Right renal cortex interstitium (tissue), 3 donors: ENCODE measurements at regions not wholly inside any gene's neighbourhood (a gene's known extent, or its start where the extent isn't known, plus 50 kb on each side); places are given as distances from the start of the nearest gene placed in this dataset.
"Not testable (repeated sequence)": the region's sequence is repeated elsewhere in the genome, so short reads cannot be mapped to it uniquely, and the experiment has no call there.

Experiments
- DNase-seq, 3 donors: peaks; one replicate each; pipeline ENCODE4 v3.0.0-alpha.2; 2013; ENCODE audit warnings: low read depth in 3 of 3, low spot score in 2 of 3

DNA sequence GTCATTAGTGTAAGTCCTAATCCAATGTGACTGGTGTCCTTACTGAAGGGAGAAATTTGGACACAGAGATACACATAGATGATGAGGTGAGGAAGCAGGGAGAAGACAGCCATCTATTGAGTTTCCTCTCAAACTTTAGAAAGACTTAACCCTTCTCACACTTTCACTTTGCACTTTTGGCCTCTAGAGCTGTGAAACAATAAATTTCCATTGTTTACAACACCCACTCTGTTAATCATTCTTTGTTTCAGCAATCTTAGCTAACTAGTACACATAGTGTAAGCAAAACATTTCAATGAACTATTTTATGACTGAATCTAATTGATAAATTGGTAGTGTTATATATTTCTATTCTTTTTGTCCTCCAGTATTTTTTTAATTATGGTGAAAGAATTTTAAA lies 1092.8 kb upstream of the POT1 start:
- DNase-seq: no peak

DNA sequence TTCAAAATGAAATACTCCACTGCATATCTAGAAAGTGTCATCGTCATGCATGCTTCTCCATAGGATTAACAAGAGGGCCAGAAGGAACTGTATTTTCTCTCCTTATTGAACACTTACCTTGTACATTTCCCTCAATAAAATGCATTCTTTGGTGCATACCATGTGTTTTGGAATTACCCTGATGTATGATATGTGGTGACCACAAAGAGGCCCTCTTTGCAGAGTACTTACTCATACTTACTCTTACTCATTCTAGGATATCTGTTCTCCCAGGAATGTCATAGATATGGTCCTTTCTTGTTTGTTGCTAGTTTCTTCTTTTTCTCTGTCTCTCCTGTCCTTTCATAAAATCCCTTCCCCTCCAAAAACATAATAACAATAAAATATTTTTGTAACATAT lies 1087.1 kb upstream of the POT1 start:
- DNase-seq: no peak

DNA sequence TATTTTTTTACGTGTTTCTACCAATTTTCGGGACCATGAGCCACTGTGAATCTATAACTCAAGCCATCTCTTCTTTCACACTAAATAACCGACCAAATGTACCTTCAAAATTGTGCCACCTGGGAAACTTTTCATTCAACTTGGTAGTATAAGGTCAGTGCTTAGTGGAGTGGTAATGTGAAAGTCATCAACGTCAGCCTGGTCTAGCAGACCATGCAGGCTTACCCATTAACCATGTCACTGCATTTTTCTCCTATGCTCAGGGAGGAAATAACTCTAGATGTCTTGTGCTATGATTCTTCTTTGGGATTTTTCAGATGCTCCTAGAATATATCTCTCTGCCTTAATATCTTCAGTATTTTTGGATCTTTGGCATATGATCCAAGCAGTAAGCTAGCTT lies 1075.4 kb upstream of the POT1 start:
- no peak for DNase-seq

DNA sequence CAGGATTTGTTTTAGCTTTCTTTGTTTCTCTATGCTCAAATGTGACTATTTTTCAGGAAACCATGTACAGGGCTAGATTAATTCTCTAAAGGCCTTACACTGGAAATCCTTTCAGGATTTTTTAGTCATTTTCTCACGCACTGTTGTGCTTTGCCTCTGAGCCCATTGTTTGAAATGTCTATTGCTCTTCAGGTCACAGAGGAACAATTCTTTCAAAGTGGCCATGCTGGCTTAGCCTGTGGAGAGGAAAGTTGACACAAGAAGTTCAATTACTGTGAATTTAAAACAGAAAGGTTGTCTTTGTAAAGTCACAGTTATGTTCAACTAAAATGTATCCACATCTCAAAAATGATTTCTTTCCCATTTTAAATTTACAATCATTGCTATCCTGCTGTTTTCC lies 1071.7 kb upstream of the POT1 start:
- no peak for DNase-seq

DNA sequence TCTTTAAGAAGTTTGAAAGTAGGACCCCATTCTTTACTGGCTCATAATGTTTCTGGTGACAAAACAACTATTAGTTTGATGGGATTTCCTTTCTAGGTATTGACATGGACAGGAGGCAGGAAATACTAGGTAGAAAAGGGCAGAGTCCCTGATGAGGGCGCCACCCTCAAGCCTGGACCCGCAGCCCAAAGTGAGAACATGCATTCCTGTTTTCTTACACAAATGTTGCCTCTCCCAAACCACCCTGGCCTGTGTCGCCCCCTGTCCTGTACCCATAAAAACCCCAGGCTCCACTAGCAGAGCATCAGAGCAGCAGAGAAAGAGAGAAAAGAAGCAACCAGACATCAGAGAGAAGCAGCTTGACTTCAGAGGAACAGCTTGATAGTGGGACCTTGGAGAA lies 1055.2 kb upstream of the POT1 start:
- DNase-seq: no peak

DNA sequence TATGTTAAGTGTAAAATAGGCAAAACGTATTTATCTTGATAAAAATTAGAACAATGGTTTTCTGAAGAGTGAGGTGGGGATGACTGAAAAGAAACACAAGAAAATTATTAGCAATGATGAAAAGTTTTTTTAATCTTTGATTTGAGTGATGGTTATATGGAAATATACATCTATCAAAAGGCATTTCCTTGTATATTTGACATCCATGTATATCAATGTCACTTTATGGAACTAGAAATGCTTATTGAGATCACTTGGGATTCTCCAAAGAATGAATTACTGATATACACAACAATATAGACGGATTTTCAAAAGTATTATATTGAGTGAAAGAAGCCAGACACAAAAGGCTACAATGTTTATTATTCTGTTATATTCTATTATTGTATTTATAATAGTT lies 1042.0 kb upstream of the POT1 start:
- no peak for DNase-seq

DNA sequence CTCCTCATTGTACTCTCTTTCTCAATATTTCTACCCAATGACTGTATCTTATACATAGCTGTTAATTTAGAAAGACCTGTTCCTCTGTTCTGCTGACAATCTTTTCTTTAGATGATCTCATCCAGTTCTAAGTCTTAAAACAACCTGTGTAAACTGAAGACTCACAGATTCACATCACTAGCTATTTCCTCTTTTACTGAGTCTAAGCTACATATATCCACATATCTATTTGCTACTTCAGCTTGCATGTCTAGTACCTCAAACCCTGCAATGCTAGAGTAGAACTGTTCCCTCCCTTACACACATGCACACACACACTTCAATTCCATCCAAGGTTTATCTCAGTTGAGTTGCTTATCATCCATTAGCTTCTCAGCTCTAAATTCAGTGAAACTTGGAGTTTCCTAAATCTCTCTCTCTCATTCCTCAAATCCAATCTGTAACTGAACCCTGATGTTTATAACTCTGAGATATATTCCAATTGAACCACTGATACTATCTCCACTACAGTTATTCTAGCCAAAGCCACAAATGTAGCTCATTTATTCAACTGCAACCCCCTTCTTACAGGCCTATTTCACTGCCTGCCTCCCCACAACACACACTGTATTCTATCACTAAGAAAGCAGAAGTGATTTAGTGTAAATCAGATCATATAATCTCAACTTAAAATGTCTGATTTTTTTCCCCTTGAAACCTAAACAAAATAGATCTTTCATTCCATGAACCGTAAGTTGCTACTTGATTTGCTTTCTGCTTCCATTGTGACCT lies 1036.8 kb upstream of the POT1 start:
- no peak for DNase-seq

DNA sequence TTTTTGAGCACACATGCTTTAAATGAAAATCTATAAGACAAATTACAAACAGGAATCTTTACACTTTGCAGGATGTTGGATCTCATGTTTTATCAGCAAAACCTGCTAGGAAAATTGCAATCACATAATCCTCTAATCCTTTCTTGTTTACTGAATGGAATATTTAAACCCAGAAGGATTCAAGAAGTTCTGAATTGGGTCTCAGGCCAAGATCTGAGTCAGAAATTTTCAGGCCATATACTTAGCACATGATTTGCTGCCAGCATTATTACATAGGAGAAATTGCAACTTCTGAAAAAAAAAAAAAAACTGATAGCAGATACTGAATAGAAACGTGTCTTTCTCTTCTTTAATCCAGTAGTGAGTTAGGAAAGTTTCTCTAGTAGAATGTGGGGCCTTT lies 1005.3 kb upstream of the POT1 start:
- DNase-seq: no peak

DNA sequence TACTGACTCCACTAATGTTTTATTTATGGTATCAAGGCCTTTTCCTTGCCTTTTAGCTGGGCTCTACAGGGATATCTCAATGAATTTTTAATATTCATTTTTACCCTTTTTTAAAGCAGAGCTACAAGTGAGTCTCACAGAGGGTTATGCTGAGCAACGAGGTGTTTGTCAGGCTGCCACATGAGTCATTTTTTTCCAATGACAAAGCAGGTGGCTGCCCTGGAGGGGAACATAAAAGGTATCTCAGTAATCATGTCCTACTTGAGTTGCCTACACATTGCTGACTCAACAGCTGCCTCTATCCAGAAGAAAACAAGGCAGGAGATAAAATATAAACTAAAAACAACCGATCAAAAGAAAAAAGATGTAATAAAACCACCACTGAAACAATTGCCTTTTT lies 1004.9 kb upstream of the POT1 start:
- no peak for DNase-seq

DNA sequence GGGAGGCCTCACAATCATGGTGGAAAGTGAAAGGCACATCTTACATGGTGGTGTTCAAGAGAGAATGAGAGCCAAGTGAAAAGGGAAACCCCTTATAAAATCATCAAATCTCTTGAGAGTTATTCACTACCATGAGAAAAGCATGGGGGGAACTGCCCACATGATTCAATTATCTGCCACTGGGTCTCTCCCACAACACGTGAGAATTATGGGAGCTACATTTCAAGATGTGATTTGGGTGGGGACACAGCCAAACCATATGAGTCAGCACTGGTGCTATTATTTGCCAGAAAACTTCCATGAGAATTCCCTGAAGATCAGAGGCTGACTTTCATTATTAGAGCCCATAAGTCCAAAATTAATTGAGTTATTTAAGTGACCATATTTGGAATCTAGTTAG lies 1001.2 kb upstream of the POT1 start:
- DNase-seq: no peak

DNA sequence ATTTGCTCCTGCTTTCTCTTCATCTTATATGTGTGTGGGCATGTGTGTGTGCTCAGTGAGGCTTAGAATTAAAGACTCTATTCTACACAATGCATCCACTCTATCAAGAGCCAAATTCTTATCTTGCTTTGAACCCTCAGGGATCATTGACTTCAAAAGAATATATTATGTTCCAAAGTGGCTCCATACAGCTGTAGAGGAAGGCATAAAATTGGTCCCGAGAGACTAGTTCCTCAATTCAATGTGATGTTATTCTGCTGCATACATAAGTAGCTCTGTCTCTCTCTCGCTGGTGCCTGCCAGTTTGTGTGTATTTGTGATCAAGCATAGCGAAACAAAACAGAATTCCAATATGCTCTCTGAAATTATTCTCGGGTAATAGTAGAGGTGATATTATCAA lies 997.9 kb upstream of the POT1 start:
- DNase-seq: no peak

DNA sequence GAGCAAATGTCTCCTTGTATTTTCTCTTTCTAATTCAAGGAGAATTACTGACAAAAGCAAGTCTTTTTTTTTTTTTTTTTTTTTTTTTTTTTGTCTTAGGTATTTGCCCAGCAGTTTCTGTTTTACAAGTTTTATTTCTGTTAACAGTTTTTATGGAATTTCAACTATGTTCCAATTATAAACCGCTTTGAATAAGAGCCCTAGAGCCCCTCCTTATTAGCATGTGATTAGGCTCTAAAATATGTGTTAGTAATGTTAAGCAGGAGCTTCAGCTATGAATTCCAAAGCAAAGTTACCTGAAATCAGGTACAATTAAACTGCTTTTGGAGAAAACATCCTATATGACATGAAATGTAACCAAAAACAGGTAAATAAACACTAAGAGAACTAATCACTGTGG lies 997.0 kb upstream of the POT1 start:
- no peak for DNase-seq

DNA sequence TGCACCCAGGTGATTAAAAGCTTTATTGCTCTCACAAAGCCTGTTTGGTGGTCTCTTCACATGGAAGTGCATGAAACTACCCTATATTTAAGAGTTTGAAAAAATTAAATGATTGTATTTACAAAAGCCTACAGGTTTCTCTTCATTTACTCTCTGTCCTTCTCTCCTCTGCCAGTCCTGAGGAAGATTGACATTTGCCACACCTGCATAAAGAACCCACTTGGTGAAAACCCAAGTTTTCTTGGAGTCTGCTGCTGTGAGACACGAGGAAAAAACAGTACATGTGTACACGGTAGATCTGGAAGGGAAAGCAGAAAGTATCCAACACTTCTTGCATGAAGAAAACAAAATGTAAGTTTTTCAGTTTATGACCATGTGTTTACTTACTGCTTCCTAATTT lies 994.4 kb upstream of the POT1 start:
- DNase-seq: no peak

DNA sequence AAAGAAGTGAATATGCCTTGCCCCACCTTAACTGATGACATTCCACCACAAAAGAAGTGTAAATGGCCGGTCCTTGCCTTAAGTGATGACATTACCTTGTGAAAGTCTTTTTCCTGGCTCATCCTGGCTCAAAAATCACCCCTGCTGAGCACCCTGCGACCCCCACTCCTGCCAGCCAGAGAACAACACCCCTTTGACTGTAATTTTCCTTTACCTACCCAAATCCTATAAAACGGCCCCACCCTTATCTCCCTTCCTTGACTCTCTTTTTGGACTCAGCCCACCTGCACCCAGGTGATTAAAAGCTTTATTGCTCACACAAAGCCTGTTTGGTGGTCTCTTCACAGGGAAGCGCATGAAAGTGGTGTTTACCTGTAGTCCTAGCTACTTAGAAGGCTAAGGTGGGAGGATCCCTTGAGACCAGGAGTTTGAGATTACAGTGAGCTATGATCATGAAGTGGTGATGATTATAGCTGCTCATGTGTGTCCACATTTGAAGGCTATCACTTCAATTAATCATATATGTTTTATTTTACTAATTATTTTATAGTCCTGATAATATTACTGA lies 985.8 kb upstream of the POT1 start:
- DNase-seq: not testable (repeated sequence)

DNA sequence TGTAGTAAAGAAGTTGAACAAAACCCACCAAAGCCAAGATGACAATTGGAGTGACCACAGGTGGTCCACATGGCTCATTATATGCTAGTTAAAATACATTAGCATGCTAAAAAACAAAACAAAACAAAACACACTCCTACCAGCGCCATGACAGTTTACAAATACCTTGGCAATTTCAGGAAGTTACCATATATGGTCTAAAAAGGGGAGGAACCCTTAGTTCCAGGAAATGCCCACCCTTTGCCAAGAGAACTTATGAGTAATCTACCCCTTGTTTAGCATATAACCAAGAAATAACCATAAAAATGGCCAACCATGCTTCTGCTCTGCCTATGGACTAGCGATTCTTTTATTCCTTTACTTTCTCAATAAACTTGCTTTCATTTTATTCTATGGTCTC lies 979.1 kb upstream of the POT1 start:
- no peak for DNase-seq

DNA sequence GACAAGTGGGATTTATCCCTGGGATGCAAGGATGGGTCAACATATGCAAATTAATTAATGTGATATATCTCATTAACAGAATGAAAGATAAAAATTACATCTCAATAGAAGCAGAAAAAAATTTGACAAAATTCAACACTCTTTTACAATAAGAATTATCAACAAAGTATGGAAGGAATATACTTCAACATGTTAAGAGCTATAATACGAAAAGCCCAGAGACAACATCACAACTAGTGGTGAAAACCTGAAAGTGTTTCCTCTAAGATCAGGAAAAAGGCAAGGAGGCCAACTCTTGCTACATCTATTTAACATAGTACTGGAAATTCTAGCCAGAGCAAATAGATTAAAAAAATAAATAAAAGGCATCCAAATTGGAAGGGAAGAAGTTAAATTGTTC lies 970.0 kb upstream of the POT1 start:
- DNase-seq: no peak

DNA sequence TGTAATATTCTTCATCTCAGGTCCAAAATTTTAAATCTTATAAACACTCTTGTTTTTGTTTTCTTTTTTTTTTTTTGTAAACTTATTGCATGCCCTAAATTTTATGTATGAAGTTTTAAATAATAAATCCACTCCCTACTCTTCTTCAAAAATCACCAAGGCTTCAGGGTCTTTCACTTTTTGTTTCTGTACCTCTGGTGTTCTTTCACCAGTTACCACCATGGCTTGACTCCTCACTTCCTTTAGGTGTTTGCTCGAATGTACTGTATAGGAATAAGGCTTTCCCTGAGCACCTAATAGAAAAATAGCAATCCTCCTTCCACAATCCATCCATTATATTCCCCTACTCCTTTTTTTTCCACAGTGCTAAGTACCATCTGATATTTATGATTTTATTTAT lies 962.8 kb upstream of the POT1 start:
- no peak for DNase-seq

DNA sequence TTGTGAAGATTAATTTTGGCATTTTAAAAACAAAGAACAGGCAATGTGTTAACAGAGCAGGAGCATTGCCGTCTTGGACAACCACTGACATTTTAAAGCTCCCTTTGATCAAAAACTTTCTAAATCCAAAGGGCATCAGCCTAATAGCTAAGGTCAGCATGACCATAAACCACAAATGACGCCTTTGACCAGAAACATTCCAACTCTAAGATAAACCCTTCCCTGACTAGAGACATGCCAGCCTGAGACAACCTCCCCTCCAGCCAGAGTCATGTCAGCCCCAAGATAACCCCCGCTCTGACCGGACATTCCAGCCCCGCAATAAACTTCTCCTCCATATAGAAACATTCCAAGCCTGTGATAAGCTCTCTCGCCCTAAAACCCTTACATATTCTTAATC lies 949.4 kb upstream of the POT1 start:
- no peak for DNase-seq

DNA sequence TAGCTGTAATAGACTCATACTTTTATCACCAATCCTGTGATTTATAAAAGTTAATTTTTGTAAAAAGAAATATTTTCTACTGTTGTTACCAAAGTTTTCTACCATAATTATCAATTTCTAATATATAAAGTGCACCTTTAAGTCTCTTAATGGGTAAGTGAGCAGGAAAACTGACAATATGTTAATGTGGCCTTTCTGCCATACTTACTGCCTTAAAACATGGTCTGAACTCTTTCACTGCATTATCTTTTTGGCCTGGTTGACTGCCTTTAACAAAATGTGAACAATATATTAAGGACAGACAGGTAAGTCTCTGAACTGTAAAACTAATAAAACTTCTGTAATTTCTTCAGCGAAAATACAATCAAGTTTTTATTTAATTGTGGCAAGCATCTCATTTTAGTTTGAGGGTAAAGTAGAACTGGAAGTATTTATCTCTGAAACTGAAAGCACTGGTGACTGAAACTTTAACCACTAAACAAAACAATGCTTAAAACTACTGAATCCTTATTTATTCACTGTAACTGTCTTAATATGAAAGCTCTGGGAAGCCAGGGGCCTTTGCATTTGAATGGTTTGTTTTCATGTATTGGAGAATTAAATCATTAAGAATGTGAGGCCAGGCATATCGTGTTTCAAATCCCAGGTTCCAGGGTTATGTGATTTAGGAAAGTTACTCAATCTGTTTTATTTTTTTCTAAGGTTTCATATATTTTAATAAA lies 948.8 kb upstream of the POT1 start:
- no peak for DNase-seq

DNA sequence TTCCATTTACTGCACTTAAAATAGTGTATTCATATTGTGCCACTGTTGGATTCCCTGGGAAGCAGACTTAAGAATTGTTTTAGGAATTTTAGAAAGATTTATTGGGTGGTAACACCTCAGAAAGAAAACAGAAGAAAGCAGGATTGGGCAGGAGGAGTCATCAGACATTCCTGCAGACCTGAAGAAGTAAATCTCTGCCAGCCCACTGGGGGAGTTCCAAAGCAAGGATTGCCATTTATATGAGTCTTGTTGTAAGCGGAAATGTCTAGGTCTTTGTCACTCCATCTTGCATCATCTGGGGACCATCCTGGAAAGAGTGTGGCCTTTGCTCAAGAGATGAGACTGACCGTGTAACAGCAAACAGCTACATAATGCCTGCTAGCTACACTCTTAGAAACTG lies 947.6 kb upstream of the POT1 start:
- DNase-seq: no peak

DNA sequence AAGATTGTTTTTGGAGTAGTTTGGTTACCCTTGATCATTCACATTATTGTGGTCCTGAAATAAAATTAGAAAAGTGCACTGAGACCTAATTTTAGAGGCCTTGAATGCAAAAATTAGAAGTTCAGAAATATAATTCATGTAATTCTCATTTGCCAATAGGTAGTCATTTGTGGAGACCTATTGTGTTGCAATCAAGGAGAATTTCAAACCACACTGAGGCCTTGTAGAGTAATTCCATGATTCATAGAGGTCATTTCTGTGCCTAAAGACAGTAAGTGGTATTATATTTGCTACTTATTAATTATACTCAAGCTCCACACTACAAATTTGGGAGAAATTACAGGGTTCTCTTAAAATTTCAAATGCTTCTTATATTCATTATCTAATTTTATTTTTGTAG lies 946.8 kb upstream of the POT1 start:
- DNase-seq: no peak

DNA sequence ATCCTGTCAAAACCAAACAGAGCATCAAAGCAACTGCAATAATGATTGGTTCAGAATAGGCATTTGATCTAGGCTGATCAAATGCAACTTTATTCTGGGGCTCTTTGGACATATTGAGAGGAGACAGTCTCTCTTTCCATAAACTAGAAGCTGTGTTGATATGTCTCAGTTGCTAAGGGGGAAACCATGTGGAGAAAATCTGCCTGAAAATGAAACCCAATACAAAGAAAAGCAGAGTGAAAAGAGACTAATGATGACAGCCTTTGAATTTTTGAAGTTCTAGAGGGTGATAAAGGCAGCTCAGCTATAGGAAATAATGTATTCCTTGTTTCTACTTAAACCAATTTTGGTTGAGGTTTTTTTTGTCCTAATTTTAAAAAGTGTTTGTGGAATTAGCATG lies 941.8 kb upstream of the POT1 start:
- DNase-seq: no peak
